SK-N-SH treated with all-trans-retinoic acid at 6 μM for 48 hours (cell line): ENCODE measurements at regions not wholly inside any gene's neighbourhood (a gene's known extent, or its start where the extent isn't known, plus 50 kb on each side); places are given as distances from the start of the nearest gene placed in this dataset.

Experiments used
- ATAC-seq: fragments of 200-7000 bp; cut with Tn5 transposase; 3 replicates; pipeline ENCODE4 v1.9.1; 2020; ENCODE audit warnings: mild to moderate bottlenecking, moderate library complexity
- ARNTL ChIP-seq: fragments of 450-650 bp; formaldehyde crosslinking; IDR thresholded peaks from 2 replicates; pipeline ENCODE4 v1.5.0; 2020; ENCODE audit warnings: low read depth, mild to moderate bottlenecking, moderate library complexity, borderline replicate concordance
- BACH2 ChIP-seq: fragments of 250-450 bp; sonication (Bioruptor Pico); IDR thresholded peaks from 2 replicates; pipeline ENCODE4 v1.9.0; 2021; ENCODE audit warnings: mild to moderate bottlenecking, borderline replicate concordance
- CSDC2 ChIP-seq: fragments of 250-450 bp; sonication (Bioruptor Pico); IDR thresholded peaks from 2 replicates; pipeline ENCODE4 v1.5.0; 2020; ENCODE audit warnings: mild to moderate bottlenecking, moderate library complexity
- ESRRG ChIP-seq: fragments of 250-450 bp; sonication (Bioruptor Pico); IDR thresholded peaks from 2 replicates; pipeline ENCODE4 v1.6.1; 2021; ENCODE audit warnings: mild to moderate bottlenecking
- GLIS3 ChIP-seq: fragments of 250-450 bp; sonication (Bioruptor Pico); IDR thresholded peaks from 2 replicates; pipeline ENCODE4 v1.5.0; 2020; ENCODE audit warnings: mild to moderate bottlenecking, moderate library complexity
- OSR1 ChIP-seq: fragments of 250-450 bp; sonication (Bioruptor Pico); IDR thresholded peaks from 2 replicates; pipeline ENCODE4 v1.8.0; 2022; ENCODE audit warnings: moderate library complexity, mild to moderate bottlenecking, inconsistent platforms
- RARB ChIP-seq: fragments of 250-450 bp; sonication (Bioruptor Pico); IDR thresholded peaks from 2 replicates; pipeline ENCODE4 v1.8.0; 2021; ENCODE audit warnings: mild to moderate bottlenecking, moderate library complexity
- SNAI2 ChIP-seq: fragments of 250-450 bp; sonication (Bioruptor Pico); IDR thresholded peaks from 2 replicates; pipeline ENCODE4 v1.5.0; 2020; ENCODE audit warnings: mild to moderate bottlenecking, moderate library complexity
- TCF4 ChIP-seq: fragments of 250-450 bp; sonication (Bioruptor Pico); IDR thresholded peaks from 2 replicates; pipeline ENCODE4 v1.8.0; 2021; ENCODE audit warnings: mild to moderate bottlenecking, moderate library complexity, borderline replicate concordance
- TOX ChIP-seq: fragments of 250-450 bp; sonication (Bioruptor Pico); IDR thresholded peaks from 2 replicates; pipeline ENCODE4 v1.8.0; 2021; ENCODE audit warnings: mild to moderate bottlenecking, moderate library complexity, borderline replicate concordance
- TSHZ2 ChIP-seq: fragments of 250-450 bp; sonication (Bioruptor Pico); IDR thresholded peaks from 2 replicates; pipeline ENCODE4 v1.5.0; 2020; ENCODE audit warnings: mild to moderate bottlenecking, moderate library complexity
- ZC3H10 ChIP-seq: fragments of 250-450 bp; sonication (Bioruptor Pico); IDR thresholded peaks from 2 replicates; pipeline ENCODE4 v1.5.1; 2021; ENCODE audit warnings: mild to moderate bottlenecking, moderate library complexity
- ZFP3 ChIP-seq: fragments of 250-450 bp; sonication (Bioruptor Pico); IDR thresholded peaks from 2 replicates; pipeline ENCODE4 v1.5.0; 2020; ENCODE audit warnings: mild to moderate bottlenecking, moderate library complexity
- ZFP30 ChIP-seq: fragments of 450-650 bp; formaldehyde crosslinking; IDR thresholded peaks from 2 replicates; pipeline ENCODE4 v1.5.0; 2022; ENCODE audit warnings: mild to moderate bottlenecking, moderate library complexity
- ZNF70 ChIP-seq: fragments of 450-650 bp; formaldehyde crosslinking; IDR thresholded peaks from 2 replicates; pipeline ENCODE4 v1.5.0; 2020; ENCODE audit warnings: mild to moderate bottlenecking, moderate library complexity
- ZNF8 ChIP-seq: fragments of 450-650 bp; formaldehyde crosslinking; IDR thresholded peaks from 2 replicates; pipeline ENCODE4 v1.5.0; 2020; ENCODE audit warnings: mild to moderate bottlenecking, moderate library complexity
- TF ChIP-seq, protein P1 (sequence below): fragments of 250-450 bp; sonication (Bioruptor Pico); IDR thresholded peaks from 2 replicates; pipeline ENCODE4 v1.8.0; 2020; ENCODE audit warnings: mild to moderate bottlenecking, moderate library complexity, borderline replicate concordance
- TF ChIP-seq, protein P2 (sequence below): fragments of 250-450 bp; sonication (Bioruptor Pico); IDR thresholded peaks from 2 replicates; pipeline ENCODE4 v1.5.1; 2021; ENCODE audit warnings: mild to moderate bottlenecking, moderate library complexity
- TF ChIP-seq, protein P3 (sequence below): fragments of 250-450 bp; sonication (Bioruptor Pico); IDR thresholded peaks from 2 replicates; pipeline ENCODE4 v1.8.0; 2021; ENCODE audit warnings: low read depth, mild to moderate bottlenecking, moderate library complexity, borderline replicate concordance
- TF ChIP-seq, protein P4 (sequence below): fragments of 250-450 bp; sonication (Bioruptor Pico); IDR thresholded peaks from 2 replicates; pipeline ENCODE4 v1.5.1; 2020; ENCODE audit warnings: low read depth, mild to moderate bottlenecking, moderate library complexity

- no peak for ATAC-seq
- TF ChIP-seq TSHZ2 (CRISPR knock-in tag) (no peak), CSDC2 (CRISPR knock-in tag) (no peak), TCF4 (no peak), SNAI2 (CRISPR knock-in tag) (no peak), GLIS3 (no peak), RARB (CRISPR knock-in tag) (no peak), ZFP3 (CRISPR knock-in tag) (no peak)
- TF ChIP-seq, protein P1, sequence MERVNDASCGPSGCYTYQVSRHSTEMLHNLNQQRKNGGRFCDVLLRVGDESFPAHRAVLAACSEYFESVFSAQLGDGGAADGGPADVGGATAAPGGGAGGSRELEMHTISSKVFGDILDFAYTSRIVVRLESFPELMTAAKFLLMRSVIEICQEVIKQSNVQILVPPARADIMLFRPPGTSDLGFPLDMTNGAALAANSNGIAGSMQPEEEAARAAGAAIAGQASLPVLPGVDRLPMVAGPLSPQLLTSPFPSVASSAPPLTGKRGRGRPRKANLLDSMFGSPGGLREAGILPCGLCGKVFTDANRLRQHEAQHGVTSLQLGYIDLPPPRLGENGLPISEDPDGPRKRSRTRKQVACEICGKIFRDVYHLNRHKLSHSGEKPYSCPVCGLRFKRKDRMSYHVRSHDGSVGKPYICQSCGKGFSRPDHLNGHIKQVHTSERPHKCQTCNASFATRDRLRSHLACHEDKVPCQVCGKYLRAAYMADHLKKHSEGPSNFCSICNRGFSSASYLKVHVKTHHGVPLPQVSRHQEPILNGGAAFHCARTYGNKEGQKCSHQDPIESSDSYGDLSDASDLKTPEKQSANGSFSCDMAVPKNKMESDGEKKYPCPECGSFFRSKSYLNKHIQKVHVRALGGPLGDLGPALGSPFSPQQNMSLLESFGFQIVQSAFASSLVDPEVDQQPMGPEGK (CRISPR knock-in tag): no peak
- TF ChIP-seq, all 23 proteins: peak for 0
Measured at GRCh38 chr16:64718486-64718885, 403.4 kb downstream of the CDH11 start.

DNA sequence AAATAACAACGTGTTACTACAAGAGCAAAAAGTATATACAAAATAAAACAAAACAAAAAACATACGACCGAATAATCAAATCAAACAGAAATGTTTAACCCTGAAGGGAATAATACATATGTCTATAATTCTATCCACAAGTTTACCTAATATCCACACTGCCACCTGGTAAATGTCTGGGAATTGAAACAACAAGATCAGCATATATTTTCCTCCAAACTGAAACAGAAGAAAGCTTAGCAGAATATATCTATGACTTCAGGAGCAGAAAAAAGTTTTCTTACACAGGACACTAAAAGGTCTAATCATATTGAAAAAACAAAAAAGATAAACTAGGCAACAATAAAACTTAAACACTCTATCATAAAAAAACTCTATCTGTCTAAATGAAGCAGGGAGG lies 404.0 kb downstream of the CDH11 start:
- TF ChIP-seq TOX (CRISPR knock-in tag) (no peak), ZFP3 (CRISPR knock-in tag) (no peak)
- TF ChIP-seq, protein P2, sequence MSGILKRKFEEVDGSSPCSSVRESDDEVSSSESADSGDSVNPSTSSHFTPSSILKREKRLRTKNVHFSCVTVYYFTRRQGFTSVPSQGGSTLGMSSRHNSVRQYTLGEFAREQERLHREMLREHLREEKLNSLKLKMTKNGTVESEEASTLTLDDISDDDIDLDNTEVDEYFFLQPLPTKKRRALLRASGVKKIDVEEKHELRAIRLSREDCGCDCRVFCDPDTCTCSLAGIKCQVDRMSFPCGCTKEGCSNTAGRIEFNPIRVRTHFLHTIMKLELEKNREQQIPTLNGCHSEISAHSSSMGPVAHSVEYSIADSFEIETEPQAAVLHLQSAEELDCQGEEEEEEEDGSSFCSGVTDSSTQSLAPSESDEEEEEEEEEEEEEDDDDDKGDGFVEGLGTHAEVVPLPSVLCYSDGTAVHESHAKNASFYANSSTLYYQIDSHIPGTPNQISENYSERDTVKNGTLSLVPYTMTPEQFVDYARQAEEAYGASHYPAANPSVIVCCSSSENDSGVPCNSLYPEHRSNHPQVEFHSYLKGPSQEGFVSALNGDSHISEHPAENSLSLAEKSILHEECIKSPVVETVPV (CRISPR knock-in tag): no peak
- no peak for ATAC-seq

GRCh38 chr16:64715624-64716023 lies 406.2 kb downstream of the CDH11 start:
- no peak for ATAC-seq
- TF ChIP-seq ARNTL (CRISPR knock-in tag) (no peak), GLIS3 (no peak), TOX (CRISPR knock-in tag) (no peak), TSHZ2 (CRISPR knock-in tag) (no peak), CSDC2 (CRISPR knock-in tag) (no peak), ZFP3 (CRISPR knock-in tag) (no peak), ZC3H10 (CRISPR knock-in tag) (no peak), ZNF70 (CRISPR knock-in tag) (no peak), OSR1 (CRISPR knock-in tag) (no peak), RARB (CRISPR knock-in tag) (no peak), ESRRG (CRISPR knock-in tag) (no peak), BACH2 (CRISPR knock-in tag) (no peak), ZNF8 (CRISPR knock-in tag) (no peak), ZFP30 (CRISPR knock-in tag) (no peak), SNAI2 (CRISPR knock-in tag) (no peak)
- TF ChIP-seq, protein P1 (CRISPR knock-in tag): no peak
- TF ChIP-seq, protein P2 (CRISPR knock-in tag): no peak
- TF ChIP-seq, protein P3, sequence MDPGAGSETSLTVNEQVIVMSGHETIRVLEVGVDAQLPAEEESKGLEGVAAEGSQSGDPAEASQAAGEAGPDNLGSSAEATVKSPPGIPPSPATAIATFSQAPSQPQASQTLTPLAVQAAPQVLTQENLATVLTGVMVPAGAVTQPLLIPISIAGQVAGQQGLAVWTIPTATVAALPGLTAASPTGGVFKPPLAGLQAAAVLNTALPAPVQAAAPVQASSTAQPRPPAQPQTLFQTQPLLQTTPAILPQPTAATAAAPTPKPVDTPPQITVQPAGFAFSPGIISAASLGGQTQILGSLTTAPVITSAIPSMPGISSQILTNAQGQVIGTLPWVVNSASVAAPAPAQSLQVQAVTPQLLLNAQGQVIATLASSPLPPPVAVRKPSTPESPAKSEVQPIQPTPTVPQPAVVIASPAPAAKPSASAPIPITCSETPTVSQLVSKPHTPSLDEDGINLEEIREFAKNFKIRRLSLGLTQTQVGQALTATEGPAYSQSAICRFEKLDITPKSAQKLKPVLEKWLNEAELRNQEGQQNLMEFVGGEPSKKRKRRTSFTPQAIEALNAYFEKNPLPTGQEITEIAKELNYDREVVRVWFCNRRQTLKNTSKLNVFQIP (CRISPR knock-in tag): no peak
- TF ChIP-seq, protein P4, sequence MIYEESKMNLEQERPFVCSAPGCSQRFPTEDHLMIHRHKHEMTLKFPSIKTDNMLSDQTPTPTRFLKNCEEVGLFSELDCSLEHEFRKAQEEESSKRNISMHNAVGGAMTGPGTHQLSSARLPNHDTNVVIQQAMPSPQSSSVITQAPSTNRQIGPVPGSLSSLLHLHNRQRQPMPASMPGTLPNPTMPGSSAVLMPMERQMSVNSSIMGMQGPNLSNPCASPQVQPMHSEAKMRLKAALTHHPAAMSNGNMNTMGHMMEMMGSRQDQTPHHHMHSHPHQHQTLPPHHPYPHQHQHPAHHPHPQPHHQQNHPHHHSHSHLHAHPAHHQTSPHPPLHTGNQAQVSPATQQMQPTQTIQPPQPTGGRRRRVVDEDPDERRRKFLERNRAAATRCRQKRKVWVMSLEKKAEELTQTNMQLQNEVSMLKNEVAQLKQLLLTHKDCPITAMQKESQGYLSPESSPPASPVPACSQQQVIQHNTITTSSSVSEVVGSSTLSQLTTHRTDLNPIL: no peak
- TF ChIP-seq, all 23 proteins: peak for 0
